G401.6 (cell line): ENCODE measurements at regions not wholly inside any gene's neighbourhood (a gene's known extent, or its start where the extent isn't known, plus 50 kb on each side); places are given as distances from the start of the nearest gene placed in this dataset.

Experiments
- FAIRE-seq: peaks from 2 replicates; lab custom pipeline; 2012; peaks lifted over from hg19 to GRCh38; lab: Jason Lieb, UNC

DNA sequence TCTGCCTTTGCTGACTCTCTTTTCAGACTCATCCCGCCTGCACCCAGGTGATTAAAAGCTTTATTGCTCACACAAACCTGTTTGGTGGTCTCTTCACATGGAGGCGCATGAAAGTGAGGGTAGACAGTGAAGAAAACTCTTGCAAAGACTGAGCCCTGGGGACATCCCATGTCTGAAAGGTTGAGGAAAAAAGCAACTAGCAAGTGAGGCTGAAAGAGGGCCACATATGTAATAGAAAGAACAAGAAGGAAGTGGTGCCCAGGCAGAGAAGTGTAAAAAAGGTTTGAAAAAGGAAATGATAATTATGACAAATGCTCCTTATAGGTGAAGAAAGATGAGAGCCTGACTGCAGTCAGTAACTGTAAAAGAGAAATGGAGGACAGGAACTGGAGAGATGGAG is 115.9 kb upstream of the NEK7 start:
- FAIRE-seq: no peak

- FAIRE-seq: no peak
Measured at GRCh38 chr1:198042168-198042567, 114.6 kb upstream of the NEK7 start.

GRCh38 chr1:198047913-198048312 is 108.9 kb upstream of the NEK7 start:
- FAIRE-seq: no peak

DNA sequence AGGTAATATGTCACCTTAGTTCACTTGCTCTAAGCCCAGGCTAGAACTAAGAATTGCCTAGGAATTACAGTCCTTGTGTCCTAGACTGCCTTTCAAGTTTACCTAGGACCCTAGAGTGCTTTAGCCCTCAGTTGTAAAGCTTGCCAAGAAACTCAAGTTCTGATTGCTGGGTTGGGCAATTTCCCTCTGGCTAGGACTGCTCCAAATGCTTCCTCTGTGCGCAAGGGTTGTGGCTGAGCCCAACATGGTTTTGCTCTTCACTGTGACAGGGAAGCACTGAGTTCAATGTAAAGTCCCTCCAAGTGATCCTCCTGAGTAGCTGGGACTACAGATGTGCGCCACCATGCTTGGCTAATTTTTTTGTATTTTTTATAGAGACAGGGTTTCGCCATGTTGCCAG is 102.3 kb upstream of the NEK7 start:
- no peak for FAIRE-seq

DNA sequence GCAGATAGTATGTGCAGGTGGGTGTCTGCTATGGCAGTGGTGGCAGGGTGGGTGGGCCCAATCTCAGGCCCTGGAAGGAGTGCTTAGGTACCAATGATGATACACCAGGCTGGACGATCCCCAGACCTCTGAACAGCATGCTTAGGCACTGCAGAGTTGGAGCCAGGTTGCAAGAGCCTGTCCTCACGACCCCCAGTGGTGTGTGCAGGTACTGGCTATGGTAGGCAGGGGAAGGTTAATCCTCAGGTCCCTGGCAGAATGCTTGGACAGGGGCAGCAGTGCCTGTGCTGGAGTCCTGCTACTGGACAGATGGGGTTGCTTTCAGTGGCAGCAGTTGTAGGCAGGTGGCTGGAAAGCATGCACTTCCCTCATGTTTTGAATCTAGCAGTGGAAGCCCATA is 100.5 kb upstream of the NEK7 start:
- FAIRE-seq: no peak

- no peak for FAIRE-seq
Measured at GRCh38 chr1:198064181-198064580, 92.6 kb upstream of the NEK7 start.

- FAIRE-seq: no peak
Measured at GRCh38 chr1:198068285-198068684, 88.5 kb upstream of the NEK7 start.

DNA sequence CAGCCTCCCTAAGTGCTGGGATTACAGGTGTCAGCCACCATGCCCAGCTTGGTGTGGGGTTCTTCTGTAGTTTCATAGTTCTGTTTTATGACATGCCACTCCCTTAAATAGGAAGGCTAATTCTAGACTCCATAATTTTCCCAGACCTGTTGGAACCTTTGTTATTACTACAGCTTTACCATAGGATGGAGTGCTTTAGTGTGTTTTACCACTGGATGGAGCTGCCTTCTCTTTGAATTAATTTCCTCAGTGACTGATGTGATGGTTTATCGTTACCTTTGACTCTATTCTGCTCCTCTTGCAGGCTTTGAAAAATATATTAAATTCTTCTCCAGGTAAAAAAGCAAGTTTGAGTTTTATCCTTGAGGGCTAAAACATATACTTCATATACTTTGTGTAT is 84.6 kb upstream of the NEK7 start:
- FAIRE-seq: no peak

DNA sequence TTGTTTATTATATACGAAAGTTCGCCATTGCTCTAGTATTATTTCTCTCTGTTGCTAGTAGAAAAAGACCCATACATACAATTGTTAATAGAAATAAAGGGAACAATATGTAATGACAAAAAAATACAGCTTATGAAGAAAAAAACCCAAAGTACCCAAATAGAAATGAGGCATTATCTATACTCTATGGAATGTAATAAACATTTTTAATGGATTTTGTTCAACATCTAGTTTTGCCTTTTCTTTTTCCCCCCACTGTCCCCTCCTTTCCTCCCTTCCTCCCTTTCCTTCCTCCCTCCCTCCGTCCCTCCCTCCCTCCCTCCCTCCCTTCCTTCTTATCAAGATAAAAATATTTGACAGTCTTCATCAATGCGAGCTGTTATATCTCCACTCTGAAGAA is 81.5 kb upstream of the NEK7 start:
- FAIRE-seq: no peak

DNA sequence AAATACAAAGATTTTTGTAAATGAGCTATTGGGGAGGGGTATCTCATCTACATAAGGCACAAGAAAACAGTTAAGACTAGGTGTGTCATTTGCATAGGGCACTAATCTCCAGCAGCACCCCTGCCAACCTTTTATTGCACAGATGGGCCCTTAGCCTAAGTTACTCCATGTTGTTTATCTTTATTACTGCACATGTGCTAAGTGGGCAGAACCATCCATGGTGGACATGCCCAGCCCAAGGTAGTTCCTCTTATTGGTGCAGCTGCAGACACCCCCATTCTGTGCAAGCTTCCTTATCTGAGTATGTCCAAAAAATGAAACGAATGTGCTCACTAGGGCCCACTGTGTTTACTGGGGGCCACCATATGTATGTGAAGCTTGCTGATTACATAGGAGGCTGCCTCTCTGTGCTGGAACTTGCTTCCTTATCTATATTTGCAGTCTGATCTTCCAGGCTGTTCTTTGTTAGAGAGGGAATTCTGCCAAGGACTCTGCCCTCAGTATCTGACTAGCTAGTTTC is 77.3 kb upstream of the NEK7 start:
- no peak for FAIRE-seq

GRCh38 chr1:198082576-198082975 is 74.2 kb upstream of the NEK7 start:
- no peak for FAIRE-seq

DNA sequence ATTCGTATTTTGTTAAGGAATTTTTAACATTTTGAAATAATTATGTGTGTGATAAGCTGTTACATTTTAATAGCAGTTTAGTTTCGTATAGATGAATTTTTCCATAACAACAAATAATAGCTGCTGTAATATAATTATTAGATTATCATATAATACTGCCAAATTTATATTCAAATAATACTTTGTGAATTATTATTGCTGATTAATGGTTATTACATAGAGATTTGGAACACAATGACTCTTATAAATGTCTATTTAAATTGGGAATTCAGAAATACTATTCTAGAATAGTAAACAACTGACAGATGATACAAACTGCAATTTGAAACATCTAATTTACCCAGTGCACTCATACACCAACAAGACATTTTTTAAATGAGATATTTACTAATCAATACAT is 73.2 kb upstream of the NEK7 start:
- FAIRE-seq: peak; percentile 59

- FAIRE-seq: no peak
Measured at GRCh38 chr1:198084241-198084908, 72.4 kb upstream of the NEK7 start.

DNA sequence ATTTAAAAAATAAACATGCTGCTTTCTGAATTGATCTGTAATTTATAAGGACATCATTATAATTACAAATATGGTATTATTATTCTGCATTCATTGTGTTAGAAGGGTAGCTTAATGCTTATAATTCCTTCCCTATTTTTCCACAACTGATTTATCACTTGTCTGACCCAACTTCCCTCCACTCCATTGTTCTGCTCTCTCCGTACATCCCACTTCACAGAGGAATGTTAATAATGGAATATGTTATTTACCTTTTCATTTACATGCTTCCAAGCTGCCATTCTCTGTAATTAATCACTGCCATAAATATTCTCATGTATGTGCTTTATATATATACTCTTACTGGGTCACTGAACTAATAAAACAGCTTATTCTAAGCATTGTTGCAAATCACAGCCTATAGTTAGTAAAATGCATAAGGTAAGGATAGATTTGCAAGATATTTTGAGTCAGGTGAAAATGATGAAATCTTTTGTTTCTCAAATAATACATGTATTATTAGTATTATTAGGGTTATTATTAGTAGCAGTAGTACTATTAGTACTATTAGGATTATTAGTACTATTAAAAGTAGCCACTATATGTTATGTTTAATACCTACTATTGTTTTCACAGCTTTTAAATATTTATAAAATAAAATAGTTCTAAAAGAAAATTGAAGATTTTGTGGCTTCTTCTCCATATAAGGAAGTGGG is 70.6 kb upstream of the NEK7 start:
- no peak for FAIRE-seq

- no peak for FAIRE-seq
Measured at GRCh38 chr1:198087831-198088230, 69.0 kb upstream of the NEK7 start.

DNA sequence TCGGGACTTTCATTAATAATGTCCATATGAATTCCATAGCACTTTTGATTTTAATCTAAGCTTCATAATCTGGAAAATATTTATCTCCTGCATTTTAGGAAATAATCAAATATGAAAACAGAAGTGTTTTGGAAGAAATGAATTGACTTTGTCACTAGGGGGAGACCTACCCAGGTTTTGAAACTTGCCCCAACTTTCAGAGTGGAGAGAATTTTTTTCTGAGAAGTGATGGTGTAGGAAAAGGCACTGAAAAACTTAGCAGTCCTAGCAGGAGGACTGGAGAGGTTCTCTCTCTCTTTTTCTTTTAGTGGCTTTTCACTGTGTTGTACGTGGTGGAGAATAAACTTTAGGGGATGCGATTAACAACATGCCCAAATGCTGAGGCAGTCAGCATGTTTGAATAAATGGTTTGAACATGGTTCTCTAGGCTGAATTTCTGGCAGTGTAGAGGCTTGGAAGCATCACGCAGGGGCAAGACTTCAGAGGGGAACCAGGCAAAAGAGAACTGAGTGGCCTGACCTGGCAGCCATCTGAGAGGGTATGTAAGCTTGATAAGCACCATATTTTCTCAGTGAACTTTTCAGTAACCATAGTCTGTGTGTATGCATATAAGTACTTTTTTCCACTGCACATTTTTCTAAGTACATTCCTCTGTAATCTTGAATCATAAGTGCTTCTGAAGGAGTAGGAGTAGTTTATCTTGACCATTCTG is 68.3 kb upstream of the NEK7 start:
- FAIRE-seq: peak; percentile 93

- FAIRE-seq: no peak
Measured at GRCh38 chr1:198096390-198096789, 60.4 kb upstream of the NEK7 start.

DNA sequence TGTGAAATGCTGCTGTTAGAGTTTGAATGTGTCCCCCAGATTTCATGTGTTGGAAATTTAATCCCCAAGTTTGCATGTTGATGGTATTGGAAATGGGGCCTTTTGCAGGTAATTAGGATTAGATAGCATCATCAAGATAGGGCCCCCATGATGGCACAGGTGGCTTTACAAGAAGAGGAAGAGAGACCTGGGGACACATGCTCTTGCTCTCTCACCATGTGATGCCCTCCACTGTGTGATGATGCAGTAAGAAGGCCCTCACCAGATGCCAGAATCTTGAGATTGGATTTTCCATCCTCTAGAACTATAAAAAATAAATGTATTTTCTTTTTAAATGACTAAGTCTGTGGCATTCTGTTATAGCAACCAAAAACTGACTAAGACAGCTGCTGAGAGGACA is 57.0 kb upstream of the NEK7 start:
- no peak for FAIRE-seq

GRCh38 chr1:198101716-198102453 is 54.9 kb upstream of the NEK7 start:
- FAIRE-seq: no peak

DNA sequence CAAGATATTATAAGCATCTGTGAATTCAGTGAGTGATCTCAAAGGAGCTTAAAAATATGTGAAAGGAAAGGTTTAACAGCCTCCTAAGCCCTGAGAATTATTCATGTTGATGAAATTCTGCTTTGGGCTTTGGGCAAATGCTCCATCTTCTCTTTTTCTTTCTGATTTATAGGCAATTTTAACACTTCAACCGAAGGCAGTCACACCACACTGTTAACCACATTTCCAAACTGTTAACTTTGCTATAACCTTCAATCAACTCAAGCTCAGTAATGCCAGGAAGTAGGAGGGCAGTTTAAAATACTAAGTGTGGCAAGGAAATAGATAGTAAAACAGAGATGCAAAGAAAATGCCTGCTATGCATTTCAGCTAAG is 54.4 kb upstream of the NEK7 start:
- FAIRE-seq: no peak

DNA sequence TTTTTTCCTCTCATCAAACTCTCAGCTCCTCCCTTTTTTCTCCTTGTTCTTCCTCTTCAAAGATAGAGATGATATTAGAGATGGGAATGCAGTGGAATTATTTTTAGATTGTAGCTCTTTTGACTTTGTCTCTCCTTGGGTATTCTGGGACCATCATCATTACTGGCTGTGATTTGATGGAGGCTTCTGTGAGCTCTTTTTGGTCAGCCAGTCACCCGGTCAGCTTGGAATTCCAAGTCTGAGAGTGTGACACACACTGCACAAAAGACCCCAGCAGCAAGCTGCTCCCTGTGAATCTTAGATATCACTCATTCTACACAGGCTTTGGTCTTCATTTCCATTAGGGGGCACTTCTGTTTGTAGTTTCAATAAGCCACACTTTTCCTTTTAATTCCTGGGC is 51.6 kb upstream of the NEK7 start:
- FAIRE-seq: no peak

- FAIRE-seq: no peak
Measured at GRCh38 chr1:198106011-198106410, 50.8 kb upstream of the NEK7 start.
